SK-N-SH treated with all-trans-retinoic acid at 6 μM for 48 hours (cell line): ENCODE measurements at regions not wholly inside any gene's neighbourhood (a gene's known extent, or its start where the extent isn't known, plus 50 kb on each side); places are given as distances from the start of the nearest gene placed in this dataset.

ENCODE experiments used
- ATAC-seq: fragments of 200-7000 bp; cut with Tn5 transposase; 3 replicates; pipeline ENCODE4 v1.9.1; 2020; ENCODE audit warnings: mild to moderate bottlenecking, moderate library complexity
- ARNTL ChIP-seq: fragments of 450-650 bp; formaldehyde crosslinking; IDR thresholded peaks from 2 replicates; pipeline ENCODE4 v1.5.0; 2020; ENCODE audit warnings: low read depth, mild to moderate bottlenecking, moderate library complexity, borderline replicate concordance
- CREB5 ChIP-seq: fragments of 250-450 bp; sonication (Bioruptor Pico); IDR thresholded peaks from 2 replicates; pipeline ENCODE4 v1.5.1; 2020; ENCODE audit warnings: low read depth, mild to moderate bottlenecking, moderate library complexity
- CSDC2 ChIP-seq: fragments of 250-450 bp; sonication (Bioruptor Pico); IDR thresholded peaks from 2 replicates; pipeline ENCODE4 v1.5.0; 2020; ENCODE audit warnings: mild to moderate bottlenecking, moderate library complexity
- CSRNP3 ChIP-seq: fragments of 250-450 bp; sonication (Bioruptor Pico); IDR thresholded peaks from 2 replicates; pipeline ENCODE4 v1.5.1; 2021; ENCODE audit warnings: mild to moderate bottlenecking, moderate library complexity
- ESRRG ChIP-seq: fragments of 250-450 bp; sonication (Bioruptor Pico); IDR thresholded peaks from 2 replicates; pipeline ENCODE4 v1.6.1; 2021; ENCODE audit warnings: mild to moderate bottlenecking
- GLIS3 ChIP-seq: fragments of 250-450 bp; sonication (Bioruptor Pico); IDR thresholded peaks from 2 replicates; pipeline ENCODE4 v1.5.0; 2020; ENCODE audit warnings: mild to moderate bottlenecking, moderate library complexity
- ISL1 ChIP-seq: fragments of 250-450 bp; sonication (Bioruptor Pico); IDR thresholded peaks from 2 replicates; pipeline ENCODE4 v2.1.2; 2022; ENCODE audit warnings: mild to moderate bottlenecking, moderate library complexity
- OSR1 ChIP-seq: fragments of 250-450 bp; sonication (Bioruptor Pico); IDR thresholded peaks from 2 replicates; pipeline ENCODE4 v1.8.0; 2022; ENCODE audit warnings: moderate library complexity, mild to moderate bottlenecking, inconsistent platforms
- PATZ1 ChIP-seq: fragments of 250-450 bp; sonication (Bioruptor Pico); IDR thresholded peaks from 2 replicates; pipeline ENCODE4 v1.8.0; 2020; ENCODE audit warnings: mild to moderate bottlenecking, moderate library complexity, borderline replicate concordance
- POU6F1 ChIP-seq: fragments of 250-450 bp; sonication (Bioruptor Pico); IDR thresholded peaks from 2 replicates; pipeline ENCODE4 v1.8.0; 2021; ENCODE audit warnings: low read depth, mild to moderate bottlenecking, moderate library complexity, borderline replicate concordance
- RARB ChIP-seq: fragments of 250-450 bp; sonication (Bioruptor Pico); IDR thresholded peaks from 2 replicates; pipeline ENCODE4 v1.8.0; 2021; ENCODE audit warnings: mild to moderate bottlenecking, moderate library complexity
- SNAI2 ChIP-seq: fragments of 250-450 bp; sonication (Bioruptor Pico); IDR thresholded peaks from 2 replicates; pipeline ENCODE4 v1.5.0; 2020; ENCODE audit warnings: mild to moderate bottlenecking, moderate library complexity
- TCF4 ChIP-seq: fragments of 250-450 bp; sonication (Bioruptor Pico); IDR thresholded peaks from 2 replicates; pipeline ENCODE4 v1.8.0; 2021; ENCODE audit warnings: mild to moderate bottlenecking, moderate library complexity, borderline replicate concordance
- TOX ChIP-seq: fragments of 250-450 bp; sonication (Bioruptor Pico); IDR thresholded peaks from 2 replicates; pipeline ENCODE4 v1.8.0; 2021; ENCODE audit warnings: mild to moderate bottlenecking, moderate library complexity, borderline replicate concordance
- TSHZ2 ChIP-seq: fragments of 250-450 bp; sonication (Bioruptor Pico); IDR thresholded peaks from 2 replicates; pipeline ENCODE4 v1.5.0; 2020; ENCODE audit warnings: mild to moderate bottlenecking, moderate library complexity
- ZC3H10 ChIP-seq: fragments of 250-450 bp; sonication (Bioruptor Pico); IDR thresholded peaks from 2 replicates; pipeline ENCODE4 v1.5.1; 2021; ENCODE audit warnings: mild to moderate bottlenecking, moderate library complexity
- ZFP30 ChIP-seq: fragments of 450-650 bp; formaldehyde crosslinking; IDR thresholded peaks from 2 replicates; pipeline ENCODE4 v1.5.0; 2022; ENCODE audit warnings: mild to moderate bottlenecking, moderate library complexity
- ZNF565 ChIP-seq: fragments of 450-650 bp; formaldehyde crosslinking; conservative IDR thresholded peaks from 2 replicates; pipeline ENCODE4 v1.5.0; 2020; ENCODE audit warnings: low read depth, mild to moderate bottlenecking, moderate library complexity
- ZNF70 ChIP-seq: fragments of 450-650 bp; formaldehyde crosslinking; IDR thresholded peaks from 2 replicates; pipeline ENCODE4 v1.5.0; 2020; ENCODE audit warnings: mild to moderate bottlenecking, moderate library complexity
- ZNF8 ChIP-seq: fragments of 450-650 bp; formaldehyde crosslinking; IDR thresholded peaks from 2 replicates; pipeline ENCODE4 v1.5.0; 2020; ENCODE audit warnings: mild to moderate bottlenecking, moderate library complexity

GRCh38 chr3:56867671-56868070 is 65.9 kb upstream of the ARHGEF3 start:
- TF ChIP-seq PATZ1 (CRISPR knock-in tag) = no peak
- TF ChIP-seq ISL1 (CRISPR knock-in tag) = no peak
- TF ChIP-seq ZFP30 = no peak
- TF ChIP-seq POU6F1 (CRISPR knock-in tag) = no peak
- ATAC-seq = no peak

- no peak for TF ChIP-seq RARB
- no peak for TF ChIP-seq PATZ1 (CRISPR knock-in tag)
- no peak for TF ChIP-seq CREB5 (CRISPR knock-in tag)
- no peak for TF ChIP-seq ARNTL (CRISPR knock-in tag)
- no peak for TF ChIP-seq TCF4 (CRISPR knock-in tag)
- ATAC-seq = no peak
Observed at GRCh38 chr3:56864918-56865524, 63.3 kb upstream of the ARHGEF3 start.

GRCh38 chr3:56864090-56864489 is 62.3 kb upstream of the ARHGEF3 start:
- ATAC-seq = no peak
- no peak for TF ChIP-seq ZNF70 (CRISPR knock-in tag)

- TF ChIP-seq ZNF70 (CRISPR knock-in tag) = no peak
- TF ChIP-seq ISL1 (CRISPR knock-in tag) = peak; percentile 24; the same call in 1 of the 2 replicates
- TF ChIP-seq, all 23 proteins: peak for 1
- peak; percentile 59 for ATAC-seq
Observed at GRCh38 chr3:56862352-56863062, 60.8 kb upstream of the ARHGEF3 start.

GRCh38 chr3:56861511-56861910 is 59.8 kb upstream of the ARHGEF3 start:
- TF ChIP-seq ZNF8 (CRISPR knock-in tag) (no peak), RARB (no peak), OSR1 (CRISPR knock-in tag) (no peak), ZNF565 (CRISPR knock-in tag) (no peak), ZFP30 (no peak), PATZ1 (CRISPR knock-in tag) (no peak), CSRNP3 (CRISPR knock-in tag) (no peak), ZC3H10 (no peak), CSDC2 (no peak), SNAI2 (CRISPR knock-in tag) (no peak), GLIS3 (CRISPR knock-in tag) (no peak), ARNTL (CRISPR knock-in tag) (no peak), TSHZ2 (CRISPR knock-in tag) (no peak), ZNF70 (CRISPR knock-in tag) (no peak), TOX (no peak), ESRRG (no peak)
- ATAC-seq = no peak
